GM19324 (cell line): ENCODE measurements at regions not wholly inside any gene's neighbourhood (a gene's known extent, or its start where the extent isn't known, plus 50 kb on each side); places are given as distances from the start of the nearest gene placed in this dataset.
"Not testable (repeated sequence)": the region's sequence is repeated elsewhere in the genome, so short reads cannot be mapped to it uniquely, and the experiment has no call there.

Experiments used
- ATAC-seq: cut with Tn5 transposase; IDR thresholded peaks from one replicate; pipeline ENCODE4 v1.9.1; 2021; ENCODE audit warnings: mild to moderate bottlenecking, moderate library complexity; ENCODE audit not compliant: unreplicated experiment, low FRiP score

GRCh38 chr13:70222926-70223325 is 114.7 kb upstream of the KLHL1 start:
- no peak for ATAC-seq

- ATAC-seq, result no peak
These were observed 110.4 kb upstream of the KLHL1 start for GRCh38 chr13:70218618-70219017.

- not testable (repeated sequence) for ATAC-seq
These were observed 100.7 kb upstream of the KLHL1 start for GRCh38 chr13:70208968-70209367.

- ATAC-seq, result no peak
These were observed 98.4 kb upstream of the KLHL1 start for GRCh38 chr13:70206671-70207070.

GRCh38 chr13:70203661-70204229 is 95.5 kb upstream of the KLHL1 start:
- no peak for ATAC-seq

- ATAC-seq, result no peak
These were observed 82.8 kb upstream of the KLHL1 start for GRCh38 chr13:70191034-70191433.

GRCh38 chr13:70189981-70190380 is 81.7 kb upstream of the KLHL1 start:
- no peak for ATAC-seq

- no peak for ATAC-seq
These were observed 80.3 kb upstream of the KLHL1 start for GRCh38 chr13:70188567-70188966.

- no peak for ATAC-seq
These were observed 74.8 kb upstream of the KLHL1 start for GRCh38 chr13:70183041-70183440.
